Stimulated activated naive CD4-positive, alpha-beta T cell (primary cell): ENCODE measurements at regions not wholly inside any gene's neighbourhood (a gene's known extent, or its start where the extent isn't known, plus 50 kb on each side); places are given as distances from the start of the nearest gene placed in this dataset.
A peak's percentile ranks its signal among the peaks of the same experiment; 100 is the strongest.

ENCODE experiments used
- DNase-seq, 6 experiments: peaks; one replicate each; lab custom pipeline; 2025; lab: John Stamatoyannopoulos, UW

DNA sequence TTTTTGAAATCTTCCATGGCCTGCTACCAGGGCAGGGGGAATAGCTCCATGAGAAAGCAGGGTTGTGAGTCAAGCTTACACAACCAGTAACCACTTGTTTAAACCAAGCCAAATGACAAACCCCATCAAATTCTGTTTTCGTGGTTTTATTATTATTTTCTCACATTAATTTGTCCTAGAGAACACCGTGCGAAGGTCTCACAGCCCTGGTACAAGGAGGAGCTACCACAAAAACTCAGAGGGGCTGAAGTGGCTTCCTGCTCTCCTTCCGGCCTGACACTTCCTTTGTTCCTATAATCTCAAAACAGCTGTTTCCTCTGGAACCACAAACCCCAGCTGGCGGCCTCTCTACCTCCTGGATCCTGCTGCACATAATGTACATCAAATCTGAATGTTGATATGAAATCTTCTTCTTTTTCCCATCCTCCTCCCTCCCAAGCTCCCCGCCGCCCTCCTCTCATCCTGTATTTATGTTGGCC, 375.9 kb downstream of the MCTP2 start:
- DNase-seq = no peak

DNA sequence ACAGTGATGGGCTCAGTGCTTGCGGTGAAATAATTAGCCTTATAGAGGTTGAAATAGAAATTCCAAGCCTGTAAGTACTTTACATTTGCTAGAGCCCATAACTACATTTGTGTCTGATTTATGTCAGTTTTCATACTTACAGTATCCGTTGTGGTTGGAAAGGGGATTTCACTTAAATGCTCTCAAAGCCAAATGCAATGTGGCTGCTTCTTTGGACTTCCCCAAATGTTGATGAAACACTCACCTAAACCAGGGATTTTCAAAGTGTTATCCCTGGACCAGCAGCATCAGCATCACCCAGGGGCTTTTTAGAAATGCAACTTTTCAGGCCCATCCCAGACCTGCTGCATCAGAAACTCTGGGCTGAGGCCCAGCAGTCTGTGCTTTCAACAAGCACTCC, 378.7 kb downstream of the MCTP2 start:
- no peak for DNase-seq

DNA sequence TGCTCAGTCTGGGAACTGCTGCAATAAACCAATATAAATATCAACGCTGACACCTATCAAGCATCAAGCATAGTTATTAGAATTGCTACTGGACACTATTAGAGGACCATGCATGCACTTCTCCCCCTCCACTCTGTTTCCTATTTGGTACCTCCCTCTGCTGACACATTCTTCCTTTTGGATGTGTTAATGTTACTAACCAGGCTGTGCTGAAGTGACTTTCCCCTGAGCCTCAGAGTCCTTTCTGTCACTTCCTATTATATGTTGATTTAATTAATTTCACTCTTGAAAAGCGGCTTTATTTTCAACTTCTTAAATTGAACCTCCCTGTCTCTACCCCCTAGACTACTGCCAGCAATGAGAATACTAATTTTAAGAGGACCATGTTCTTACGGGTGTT, 379.1 kb downstream of the MCTP2 start:
- no peak for DNase-seq

DNA sequence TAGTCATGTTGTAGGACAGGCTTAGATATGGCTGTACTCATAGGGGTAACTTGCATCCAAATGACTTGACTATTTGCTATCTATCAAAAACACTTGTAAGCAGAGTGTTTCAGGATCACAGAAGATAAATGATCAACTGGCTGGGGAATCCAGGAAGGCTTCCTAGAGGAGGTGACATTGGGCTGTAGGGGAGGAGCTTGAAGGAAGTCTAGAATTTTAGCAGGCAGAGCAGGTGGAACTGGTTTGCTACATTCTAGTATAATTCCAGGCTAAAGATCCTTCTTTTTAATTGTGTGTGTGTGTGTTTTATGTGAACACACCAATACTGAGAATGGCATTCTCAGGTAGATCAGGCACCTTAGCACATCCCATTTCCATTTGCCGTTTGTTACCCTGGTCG, 380.3 kb downstream of the MCTP2 start:
- DNase-seq = no peak

DNA sequence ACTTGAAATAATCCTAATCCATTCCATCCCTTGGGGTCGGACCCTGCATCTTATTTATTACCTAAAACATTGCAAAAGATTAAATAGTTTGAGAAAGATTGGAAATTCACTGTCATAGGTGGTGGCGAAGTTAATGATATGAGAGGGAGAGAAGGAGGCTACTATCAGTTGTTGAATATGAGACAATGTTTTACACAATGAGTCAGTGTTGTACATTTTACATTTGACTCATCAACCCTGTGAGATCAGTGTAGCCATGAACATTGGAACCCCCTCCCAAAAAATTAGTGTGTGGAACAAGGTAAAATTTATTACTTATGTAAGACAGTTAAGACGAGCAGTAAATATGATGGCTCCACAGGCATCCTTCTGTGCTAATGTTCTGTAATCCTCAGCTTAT, 384.3 kb downstream of the MCTP2 start:
- DNase-seq = no peak

DNA sequence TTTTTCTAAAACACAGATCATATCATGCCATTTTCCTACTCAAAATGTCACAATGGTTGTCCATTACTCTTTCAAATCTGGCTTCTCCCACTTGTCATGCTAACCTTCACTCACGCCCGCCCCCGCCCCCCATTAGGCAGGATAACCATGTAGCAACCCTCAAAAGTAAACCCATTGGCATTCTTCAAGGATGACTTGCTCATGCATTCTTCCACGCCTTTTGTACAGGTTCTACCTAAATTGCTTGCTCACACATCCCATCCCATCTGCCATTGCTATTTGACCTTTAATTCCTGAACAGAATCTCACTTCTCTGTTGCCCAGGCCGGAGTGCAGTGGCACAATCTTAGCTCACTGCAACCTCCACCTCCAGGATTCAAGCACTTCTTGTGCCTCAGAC, 389.3 kb downstream of the MCTP2 start:
- no peak for DNase-seq

DNA sequence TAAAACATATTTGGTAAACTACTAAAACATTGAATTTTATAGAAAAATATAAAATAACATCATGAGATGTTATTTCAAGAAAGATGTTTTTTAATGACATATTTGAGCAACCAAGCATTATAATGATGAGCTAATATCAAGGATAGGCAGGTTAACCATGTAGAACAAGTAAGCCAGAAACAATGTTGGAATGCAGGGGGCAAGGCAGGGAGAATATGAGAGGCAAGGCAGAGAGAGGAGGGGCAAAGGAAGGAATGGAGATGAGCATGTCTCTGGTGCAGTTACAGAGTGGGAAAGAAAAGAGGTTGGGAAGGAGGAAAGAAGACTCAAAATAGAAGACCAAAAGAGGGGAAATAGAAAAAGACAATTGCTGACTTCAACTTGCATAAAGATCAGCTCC, 390.4 kb downstream of the MCTP2 start:
- no peak for DNase-seq

DNA sequence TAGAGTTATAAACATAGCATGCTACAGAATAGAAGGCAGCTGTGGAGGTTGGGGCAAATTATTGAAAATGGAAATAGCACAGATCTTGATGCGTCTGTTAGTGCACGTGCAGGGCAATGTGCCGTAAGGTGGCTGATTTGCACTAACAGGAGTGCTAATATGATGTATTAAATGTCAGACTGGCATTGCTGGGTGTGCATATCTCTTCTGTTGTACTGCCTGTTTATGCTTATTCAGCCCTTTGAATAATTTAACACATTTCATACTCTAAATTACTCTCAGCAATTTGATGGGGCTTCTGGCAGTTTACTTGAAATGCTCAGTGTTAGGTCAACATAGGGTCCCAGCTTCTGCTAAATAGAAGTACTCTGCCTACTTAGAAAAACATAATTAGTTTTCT, 395.6 kb downstream of the MCTP2 start:
- DNase-seq = no peak

DNA sequence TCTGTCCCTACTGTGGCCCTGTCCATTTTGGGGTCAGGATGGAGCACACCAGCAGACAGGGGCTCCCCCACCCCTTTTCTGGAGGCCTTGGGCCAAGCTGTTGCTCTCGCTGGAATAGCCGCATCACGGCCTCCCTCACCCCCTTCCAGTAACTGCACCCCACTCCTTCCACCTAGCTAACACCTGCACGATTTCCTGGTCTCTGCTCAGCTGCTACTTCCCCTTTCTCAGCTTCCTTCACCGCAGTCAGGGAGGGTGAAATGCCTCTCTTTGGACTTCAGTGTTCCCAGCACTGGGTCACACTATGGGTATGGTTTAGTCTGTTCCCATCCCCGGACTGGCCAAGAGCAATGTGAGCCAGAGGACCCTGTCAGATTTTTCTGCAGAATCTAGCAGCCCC, 400.2 kb downstream of the MCTP2 start:
- DNase-seq = no peak

DNA sequence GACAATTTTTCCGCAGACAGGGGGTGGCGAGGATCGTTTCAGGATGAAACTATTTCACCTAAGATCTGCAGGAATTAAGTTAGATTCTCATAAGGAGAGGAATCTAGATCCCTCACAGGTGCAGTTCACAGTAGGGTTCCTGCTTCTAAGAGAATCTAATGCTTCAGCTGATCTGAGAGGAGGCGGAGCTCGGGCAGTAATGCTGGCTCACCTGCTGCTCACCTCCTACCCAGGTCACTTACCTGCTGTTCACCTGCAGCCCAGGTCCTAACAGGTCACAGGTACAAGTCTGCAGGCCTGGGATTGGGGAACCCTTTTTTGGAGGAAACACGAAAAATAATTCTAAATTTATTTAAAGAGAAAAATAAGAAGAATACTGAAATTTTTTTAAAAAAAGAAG, 406.8 kb downstream of the MCTP2 start:
- no peak for DNase-seq

DNA sequence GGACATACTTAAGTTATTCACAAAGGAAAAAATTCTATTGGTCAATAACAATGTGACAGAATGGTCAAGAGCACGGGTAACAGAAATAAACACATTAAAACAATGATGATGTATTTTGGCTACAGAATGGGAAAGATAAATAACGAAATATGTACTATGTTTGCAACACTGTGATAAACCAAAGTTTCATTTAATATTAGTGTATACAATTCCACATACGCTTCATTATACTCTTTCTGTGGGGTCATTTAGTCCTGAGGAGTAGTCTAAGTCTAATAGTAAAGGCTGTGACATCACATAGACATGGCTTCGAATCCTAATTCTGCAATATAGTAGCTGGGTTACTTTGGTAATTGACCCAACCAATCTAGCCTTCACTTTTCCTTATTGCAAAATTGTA, 408.3 kb downstream of the MCTP2 start:
- no peak for DNase-seq

DNA sequence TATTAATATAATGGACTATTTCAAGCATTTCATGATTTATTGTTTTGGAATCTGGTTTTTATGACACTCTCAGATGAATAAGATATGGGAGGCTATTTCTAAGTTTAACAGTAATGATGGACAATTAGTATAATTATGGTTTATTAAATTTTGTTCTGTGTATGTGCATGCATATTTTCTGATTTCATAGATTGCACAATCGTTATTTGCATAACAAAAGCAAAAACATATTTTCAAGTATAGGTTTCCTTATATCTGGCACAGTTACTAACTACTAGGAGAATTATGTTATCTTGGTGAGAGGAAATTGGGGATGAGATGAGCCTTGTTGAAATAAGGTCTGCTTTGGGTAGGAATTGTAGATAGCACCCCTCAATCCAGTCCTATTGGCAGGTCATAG, 413.1 kb downstream of the MCTP2 start:
- DNase-seq = no peak

DNA sequence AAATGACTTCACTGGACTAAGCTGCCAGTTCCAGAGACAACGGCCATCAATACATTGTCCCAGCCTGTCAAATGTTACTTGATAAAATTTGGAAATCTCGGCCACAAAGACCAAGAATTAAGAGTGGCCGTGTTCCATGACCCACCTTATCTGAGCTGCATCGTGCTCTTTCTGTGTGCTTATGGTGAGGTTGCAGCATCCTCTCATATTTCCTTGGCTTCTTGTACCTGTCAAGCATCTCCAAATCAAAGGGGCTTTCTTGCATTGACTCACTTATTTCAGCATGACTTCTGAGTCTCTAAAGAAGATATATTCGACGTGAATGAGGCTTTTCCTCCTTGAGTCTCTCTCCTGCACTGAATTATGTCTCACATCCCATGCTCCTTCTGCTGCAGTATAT, 421.7 kb downstream of the MCTP2 start:
- DNase-seq = no peak

DNA sequence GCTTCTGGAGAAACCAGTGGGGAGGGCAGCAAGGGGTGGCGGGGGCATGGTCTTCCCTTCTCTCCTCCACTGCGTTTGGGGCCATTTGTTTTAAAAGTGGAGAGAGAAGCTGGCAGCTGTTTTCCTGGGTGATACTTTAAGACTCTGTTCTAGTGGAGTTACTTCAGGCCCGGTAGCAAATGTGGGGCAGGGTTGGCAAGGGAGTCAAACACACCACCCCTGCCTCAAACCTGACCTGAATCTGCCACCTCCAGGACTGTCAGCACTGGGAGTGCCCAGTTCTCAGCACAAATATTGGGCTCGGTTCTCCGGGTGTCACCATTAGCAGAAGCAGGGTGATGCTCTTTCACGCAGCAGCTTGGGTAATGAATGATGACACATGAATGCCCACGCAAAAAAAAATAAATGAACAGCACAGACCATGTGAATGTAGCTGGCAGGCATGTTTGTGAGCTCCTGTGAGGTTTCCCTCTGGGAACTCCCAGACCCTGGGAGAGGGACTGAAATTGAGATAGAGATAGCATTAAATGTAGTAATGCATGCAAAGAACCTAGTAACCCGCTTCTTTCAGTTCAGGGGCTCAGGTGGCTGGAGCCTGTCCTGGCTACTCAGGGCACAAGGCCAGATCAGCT, 424.0 kb downstream of the MCTP2 start:
- no peak for DNase-seq

DNA sequence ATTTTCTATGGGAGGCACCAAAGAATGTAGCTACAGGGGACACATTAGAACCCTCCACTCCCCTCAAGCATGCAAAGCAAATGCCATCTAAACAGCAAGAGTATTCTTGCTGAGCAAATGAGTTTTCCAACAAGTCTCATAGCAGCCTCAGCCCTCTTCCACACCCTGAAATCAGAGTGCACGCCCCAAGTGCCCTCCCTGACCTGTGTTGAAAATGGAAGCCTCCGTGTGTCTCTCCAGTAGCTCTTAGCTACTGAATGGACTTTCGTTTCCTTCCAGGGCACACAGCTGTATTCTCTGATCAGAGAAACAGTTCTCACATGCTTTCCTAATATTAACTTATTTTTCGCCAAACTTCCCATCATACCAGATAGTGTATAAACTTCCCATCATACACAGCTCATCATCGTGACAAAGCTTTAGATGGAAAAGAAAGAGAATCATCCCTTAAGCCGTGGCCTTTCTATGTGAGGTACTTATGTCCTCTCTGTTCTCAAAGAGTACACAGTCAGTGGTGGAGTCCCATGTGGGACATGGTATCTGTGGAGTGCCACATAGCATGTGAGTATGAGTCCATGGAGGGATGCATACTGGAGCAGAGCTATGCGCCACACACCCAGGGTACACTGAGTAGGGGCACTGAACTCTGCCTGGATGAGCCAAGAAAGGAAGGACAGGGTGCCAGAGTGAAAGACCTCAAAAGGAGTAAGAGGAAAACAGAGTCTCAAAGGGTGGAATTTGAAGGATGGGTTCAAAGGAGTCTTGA, 434.5 kb downstream of the MCTP2 start:
- DNase-seq = no peak

DNA sequence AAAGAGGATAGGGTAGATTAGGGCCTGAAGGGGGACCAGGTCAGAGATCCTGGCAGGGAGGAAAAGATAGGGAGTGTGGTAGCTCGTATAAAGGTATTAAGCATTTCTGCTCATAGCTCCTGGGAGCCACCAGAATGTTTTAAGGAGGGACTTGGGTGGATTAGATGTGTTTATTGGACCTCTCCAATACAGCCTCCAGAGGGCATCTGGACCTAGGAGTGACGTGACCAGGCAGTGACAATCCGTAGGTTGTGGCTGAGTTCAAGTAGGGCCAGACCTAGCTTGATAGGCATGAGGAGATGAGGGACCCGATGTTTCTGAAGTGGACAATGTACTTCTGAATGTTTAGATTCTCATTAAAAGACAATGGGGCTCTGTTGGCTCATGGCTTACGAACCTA, 435.2 kb downstream of the MCTP2 start:
- no peak for DNase-seq

DNA sequence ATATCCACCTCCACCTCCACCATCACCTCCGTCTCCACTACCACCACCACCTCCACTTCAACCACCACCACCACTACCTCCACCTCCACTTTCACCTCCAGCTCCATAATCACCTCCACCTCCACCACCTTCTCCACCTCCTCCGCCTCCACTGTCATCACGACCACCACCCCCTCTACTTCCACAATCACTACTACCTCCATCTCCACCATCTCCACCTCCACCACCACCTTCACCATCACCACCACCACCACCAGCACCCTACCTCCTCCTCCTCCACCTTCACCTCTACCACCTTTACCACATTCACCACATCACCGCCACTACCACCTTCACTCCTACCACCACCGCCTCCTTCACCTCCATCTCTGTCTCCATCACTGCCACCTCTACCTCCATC, 435.7 kb downstream of the MCTP2 start:
- no peak for DNase-seq

DNA sequence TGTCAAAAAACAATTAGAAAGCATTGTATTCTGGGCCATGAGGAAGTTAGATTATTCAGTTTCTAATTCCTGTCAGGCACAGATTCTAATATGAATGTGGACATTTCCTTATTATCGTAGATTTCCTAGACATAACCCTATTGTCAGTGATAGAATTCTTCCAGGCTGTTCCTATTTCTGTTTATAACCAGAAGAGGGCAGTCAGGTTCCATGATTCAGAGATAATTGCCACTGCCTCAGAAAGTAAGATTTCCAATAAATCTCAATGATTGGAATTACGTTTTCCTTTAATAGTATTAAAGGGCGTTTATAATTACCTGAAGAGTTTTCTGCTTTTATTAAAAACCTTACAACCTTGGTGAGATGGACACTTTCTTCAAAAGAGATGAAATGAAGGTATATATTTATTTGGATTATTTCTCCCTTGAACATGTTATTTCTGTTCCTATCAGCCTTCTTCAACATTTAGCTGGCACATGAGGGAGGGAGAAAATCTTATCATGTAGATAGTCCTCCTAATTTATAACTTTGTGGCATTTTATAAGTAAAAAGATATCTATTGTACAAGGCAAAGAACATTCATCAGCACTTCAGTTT, 439.2 kb downstream of the MCTP2 start:
- DNase-seq = peak in 1 of 6 experiments; percentile 2

DNA sequence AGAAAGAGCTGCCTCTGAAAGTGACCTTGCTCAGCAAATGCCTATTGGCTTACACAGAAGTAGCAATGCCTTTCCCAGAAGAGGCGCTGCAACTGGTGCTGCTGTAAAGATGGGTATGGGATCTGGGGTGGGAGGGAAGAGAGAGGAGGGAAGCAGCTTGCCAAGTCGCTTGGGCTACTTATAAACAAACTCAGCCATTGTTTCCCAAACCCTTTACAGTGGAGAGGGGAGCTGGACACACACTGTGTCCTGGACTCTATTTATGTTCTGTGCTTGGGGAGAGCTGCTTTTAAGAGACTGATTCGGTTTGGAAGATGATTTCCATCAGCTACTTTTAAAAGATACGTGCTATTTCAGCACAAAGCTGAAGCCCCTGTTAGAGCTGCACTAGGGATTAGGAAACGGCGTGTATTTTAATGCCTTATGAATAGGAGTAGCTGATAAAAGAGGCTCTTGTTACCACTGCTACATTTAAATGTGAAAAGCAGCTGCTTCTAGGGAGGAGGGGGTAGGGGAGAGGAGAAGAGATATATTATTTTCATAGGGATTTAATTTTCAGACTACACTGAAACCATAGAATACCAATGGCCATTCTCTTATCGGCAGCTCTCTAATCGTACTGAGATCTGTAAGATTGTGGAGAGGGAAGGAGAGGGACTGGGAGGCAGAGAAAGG, 440.6 kb downstream of the MCTP2 start:
- DNase-seq = no peak

DNA sequence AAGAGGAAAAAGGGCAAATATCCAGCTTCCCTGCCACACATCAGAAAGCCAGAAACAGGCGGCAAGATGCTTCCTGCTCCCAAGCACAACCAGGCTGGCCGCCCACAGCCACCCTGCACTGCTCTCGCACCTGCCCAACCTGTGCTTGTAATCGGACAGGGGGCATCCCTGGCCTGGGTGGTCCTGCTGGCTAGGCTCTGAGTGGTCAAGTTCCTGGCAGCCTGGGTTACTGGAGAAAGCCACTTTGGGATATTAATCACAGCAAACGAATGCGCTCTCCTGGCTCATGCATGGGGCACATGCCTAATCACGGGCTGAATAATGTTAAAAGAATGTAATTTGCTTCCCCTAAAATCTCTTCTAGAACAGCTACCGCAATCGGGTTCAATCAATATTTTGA, 442.4 kb downstream of the MCTP2 start:
- DNase-seq = no peak

DNA sequence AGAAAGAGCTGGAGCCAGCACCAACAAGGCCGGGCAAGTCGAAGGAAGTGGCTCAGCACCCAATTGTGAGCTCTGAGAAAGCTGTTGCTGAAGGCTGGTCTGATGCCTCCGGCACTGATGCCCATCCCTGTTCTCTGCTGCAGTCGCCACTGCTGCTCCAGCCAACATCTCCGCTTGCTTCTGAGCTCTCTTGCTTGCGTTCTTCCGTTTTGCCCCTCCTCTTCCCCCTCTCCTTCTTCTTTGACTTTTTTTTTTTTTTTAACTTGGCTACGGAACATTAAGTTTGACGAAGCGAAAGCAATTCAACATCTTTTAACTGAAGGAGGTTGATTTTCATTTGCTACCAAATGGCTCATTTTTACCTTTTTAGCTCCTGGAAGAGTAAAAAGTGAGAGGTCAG, 442.9 kb downstream of the MCTP2 start:
- no peak for DNase-seq

DNA sequence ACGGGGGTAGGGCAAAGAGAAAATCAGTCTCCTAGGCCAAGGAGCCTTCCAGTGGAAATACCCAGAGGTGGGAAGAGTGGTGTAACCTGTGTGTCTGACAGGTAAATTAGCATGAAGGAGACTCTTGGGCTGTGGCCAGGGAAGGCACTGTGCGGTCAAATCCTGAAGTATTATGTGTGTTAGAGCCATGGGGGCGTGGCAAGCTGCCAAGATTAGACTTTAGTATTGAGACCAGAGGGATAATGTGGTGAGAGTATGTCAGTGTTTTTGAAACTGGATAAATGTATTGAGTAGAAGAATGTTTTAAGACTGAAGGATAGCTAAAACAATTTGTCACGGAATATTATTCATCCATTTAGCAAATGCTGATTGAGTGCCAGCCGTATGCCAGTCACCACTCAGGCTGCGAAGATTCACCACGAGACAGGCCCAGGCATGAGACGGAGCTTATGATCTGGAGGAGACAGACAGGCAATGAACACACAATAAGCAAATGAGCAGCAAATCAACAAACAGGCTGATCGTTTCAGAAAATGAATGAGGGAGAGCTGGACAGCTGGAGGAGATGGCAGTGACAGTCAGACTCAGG, 445.9 kb downstream of the MCTP2 start:
- no peak for DNase-seq

DNA sequence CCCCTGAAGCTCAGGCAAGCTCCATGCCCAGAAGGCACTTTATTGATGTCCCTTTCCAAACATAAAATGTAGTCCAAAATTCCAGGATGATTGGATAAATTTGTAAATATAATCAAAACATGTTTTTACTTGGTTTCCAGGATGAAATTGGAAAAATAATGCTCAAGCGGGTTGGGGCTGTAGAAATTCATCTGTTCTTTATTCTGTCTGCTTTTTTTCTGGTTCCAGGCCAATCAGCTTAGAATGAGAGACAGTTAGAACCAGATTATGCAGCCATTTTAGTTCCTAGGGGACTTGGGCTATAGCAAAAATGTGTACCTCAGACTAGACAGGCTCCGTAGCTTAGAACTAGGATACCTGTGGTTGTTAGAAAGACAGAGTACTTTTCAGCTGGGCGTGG, 450.8 kb downstream of the MCTP2 start:
- DNase-seq = no peak
